HG03064 (cell line): ENCODE measurements at regions not wholly inside any gene's neighbourhood (a gene's known extent, or its start where the extent isn't known, plus 50 kb on each side); places are given as distances from the start of the nearest gene placed in this dataset.
"Not testable (repeated sequence)": the region's sequence is repeated elsewhere in the genome, so short reads cannot be mapped to it uniquely, and the experiment has no call there.

Experiments used
- ATAC-seq: cut with Tn5 transposase; IDR thresholded peaks from one replicate; pipeline ENCODE4 v1.9.1; 2021; ENCODE audit warnings: low read depth; ENCODE audit not compliant: unreplicated experiment

DNA sequence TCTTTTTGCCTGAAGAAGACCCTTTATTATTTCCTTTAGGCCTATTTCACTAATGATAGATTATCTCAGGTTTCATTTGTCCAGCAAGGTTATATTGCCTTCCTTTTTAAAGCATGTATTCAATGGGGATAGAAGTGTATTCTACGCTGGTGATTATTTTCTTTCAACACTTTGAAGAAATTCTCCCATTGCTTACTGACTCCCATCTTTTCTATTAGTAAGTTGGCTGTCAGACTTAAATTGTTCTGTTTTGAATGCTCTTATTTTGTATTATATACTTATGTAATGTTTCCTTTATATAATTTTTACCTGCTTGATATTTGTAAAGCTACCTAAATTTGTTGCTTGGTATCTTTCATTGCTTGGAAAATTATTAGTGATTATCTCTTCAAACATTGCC is 445.1 kb upstream of the RASGRP1 start:
- no peak for ATAC-seq

DNA sequence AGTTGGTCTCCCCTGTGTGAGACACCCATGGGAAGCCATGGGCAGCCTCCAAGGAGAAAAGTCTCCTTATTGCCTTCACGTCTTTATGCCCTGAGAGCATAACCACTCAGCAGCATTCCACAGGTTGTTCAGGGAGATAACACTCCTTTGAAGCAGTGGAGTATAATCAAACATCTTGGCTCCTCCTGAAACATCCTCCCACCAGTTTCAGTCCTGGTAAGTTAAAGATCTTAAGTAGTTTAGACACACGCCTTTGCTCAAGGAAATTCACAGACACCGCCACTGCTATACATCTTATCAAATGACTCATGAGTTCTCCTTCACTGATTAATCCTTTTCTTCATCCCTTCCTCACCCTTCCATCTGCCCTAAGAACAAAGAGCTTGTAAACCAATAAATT is 446.5 kb upstream of the RASGRP1 start:
- not testable (repeated sequence) for ATAC-seq

DNA sequence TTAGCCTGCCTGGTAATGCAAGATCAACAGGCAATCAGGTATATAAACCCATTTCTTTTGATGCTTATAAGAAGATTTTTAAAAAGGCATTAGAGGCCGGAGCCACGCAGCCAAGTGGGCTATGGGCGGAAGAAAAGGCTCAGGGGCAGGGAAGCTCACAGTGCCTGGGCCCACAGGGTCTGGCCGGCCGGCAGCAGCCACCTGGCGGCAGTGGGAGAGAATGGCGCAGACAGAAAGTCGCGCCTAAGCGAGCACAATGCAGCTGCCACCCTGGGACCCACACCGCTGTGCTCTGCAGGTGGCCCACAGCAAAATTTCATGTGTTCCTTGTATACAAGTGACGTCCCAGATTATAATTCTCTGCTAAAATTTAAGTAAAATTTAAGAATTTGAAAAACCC is 448.6 kb upstream of the RASGRP1 start:
- no peak for ATAC-seq

DNA sequence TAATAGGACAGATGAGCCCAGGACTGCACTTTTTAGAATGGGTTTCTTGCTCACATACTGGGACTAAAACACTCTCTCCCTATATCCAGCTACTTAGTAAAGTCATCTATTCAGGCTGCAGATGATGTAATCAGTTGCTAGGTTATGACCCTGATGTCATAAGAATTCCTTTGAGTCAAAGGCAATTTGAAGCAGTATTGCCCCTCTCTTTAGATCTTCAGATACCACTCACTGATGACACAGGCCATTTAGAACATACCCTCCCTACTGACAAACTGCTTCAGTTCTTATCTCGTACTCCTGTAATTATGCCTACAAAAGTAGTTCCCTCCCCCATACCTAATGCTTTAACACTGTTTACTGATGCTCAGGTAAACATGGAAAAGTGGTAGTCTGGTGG is 450.1 kb upstream of the RASGRP1 start:
- ATAC-seq: no peak

DNA sequence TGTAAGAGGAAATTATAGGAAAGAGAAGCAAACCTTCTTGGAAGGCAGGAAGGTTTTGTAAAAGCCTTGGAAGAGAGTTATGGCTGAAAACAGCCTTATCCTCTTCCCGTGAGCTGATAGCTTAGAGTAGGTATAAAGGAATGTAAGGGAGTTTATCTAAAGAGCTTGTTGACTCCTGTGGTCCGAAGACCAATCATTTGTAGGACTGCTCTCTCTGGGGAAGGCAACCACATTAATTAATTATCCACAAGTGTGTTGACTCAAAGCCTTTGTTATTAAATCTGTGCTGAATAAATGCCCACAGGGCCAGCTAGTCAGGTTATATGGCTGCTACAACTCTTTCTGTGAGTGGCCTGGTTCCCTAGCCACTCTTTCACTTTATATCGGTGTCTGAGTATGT is 452.1 kb upstream of the RASGRP1 start:
- no peak for ATAC-seq

DNA sequence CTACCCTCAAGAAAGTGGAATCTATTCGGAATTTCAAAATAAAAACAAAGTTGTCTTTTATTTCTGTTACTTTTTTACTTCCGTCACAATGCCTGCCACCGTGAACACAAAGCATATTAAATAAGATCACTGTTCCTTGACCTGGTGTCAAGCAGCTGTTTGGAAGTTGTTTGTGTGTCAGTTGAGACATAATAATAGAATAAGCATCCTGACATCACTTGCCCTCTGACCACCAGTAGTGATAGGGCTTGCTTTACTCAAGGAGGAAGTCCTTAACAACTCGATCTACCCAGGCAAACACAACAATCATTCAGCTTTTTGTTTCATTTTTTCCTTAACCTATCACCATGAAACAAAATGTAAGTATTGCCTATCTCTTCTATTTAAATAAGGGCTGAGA is 454.4 kb upstream of the RASGRP1 start:
- ATAC-seq: no peak

DNA sequence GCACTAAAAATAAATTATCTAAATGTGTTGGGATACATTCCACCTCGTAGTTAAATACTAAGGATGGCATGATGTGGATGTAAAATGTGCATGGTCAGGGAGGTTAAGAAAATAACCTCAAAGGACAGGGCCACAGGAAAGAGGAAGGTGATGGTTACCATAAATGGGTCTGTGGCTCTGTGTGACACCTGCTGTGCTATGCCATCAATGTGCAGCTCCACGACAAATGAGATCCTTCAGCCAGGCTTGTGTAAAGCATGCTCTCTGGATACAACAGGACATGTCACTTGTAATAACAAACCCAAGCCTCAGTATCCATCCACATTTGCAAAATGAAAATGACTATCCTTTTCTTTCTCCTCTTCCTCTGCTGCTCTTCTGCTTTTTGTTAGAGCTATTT is 456.7 kb upstream of the RASGRP1 start:
- no peak for ATAC-seq

DNA sequence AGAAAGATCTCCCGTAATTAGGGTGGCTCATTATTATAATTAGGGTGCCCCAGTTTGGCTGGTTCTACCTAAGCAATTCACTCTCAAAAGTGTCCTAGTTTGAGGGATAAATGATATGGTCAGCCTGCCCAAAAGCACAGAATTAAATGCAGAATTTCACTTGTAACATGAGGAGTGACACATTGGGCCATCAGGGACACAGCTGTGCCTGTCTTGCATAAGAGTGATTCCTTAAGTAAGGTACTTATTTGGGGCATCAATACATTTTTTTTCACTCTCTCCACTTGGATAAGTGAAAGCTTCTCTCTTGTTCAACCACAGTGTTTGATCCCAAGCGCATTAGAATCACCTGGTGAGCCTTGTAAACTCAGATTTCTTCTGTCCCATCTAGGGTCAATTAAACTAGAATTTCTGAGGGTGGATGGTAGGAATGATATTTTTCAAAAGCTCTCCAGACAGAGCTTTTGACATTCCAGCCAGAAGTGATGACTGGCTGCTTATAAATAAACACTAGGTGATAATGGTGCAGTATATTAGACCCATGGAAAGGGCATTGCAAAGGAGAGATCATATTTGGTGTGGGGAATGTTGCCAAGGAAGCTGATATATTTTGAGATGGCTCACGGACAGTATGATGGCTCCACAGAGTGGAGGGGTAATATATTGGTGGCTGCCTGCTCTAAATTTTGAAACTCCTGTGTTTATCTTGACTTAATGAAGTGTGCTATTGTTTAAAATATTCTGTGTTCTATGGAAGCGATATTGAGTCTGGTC is 458.1 kb upstream of the RASGRP1 start:
- ATAC-seq: no peak

DNA sequence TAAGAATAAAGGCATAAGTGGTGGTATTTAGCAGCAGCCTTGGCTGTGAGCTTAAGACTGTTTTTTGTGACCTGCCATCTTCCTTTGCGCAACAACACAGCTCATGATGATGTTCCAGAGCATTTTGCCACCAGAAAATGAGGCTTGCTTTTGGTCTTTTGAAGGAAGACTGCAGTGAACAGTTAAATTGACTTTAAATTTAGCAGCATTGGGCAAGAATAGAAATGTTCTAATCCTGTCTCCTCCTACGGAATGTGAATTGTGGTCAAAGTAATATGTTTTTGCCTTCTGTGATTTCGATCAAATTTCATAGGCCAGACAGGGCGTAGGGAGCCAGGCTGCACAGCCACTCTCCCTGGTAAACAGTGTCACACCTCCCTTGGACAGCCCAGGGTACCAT is 460.7 kb upstream of the RASGRP1 start:
- no peak for ATAC-seq

DNA sequence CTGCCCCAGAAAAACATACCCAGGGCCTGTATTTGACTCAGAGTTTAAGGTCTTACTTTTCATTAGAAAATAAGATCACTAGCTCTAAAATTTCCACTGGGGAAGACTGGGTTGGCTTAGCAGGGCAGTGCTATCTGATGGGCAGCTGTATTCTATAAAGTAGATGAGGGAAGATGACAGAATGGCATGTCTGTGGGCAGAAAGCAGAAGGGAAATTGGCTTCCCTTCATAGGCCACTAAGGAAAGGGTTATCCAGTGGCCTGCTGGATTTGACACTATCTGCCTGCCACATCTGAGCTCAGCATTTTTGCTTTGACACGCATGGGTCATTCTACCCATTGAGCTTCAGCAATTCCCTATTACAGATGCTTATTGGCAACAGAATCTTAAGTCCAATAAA is 461.3 kb upstream of the RASGRP1 start:
- no peak for ATAC-seq

DNA sequence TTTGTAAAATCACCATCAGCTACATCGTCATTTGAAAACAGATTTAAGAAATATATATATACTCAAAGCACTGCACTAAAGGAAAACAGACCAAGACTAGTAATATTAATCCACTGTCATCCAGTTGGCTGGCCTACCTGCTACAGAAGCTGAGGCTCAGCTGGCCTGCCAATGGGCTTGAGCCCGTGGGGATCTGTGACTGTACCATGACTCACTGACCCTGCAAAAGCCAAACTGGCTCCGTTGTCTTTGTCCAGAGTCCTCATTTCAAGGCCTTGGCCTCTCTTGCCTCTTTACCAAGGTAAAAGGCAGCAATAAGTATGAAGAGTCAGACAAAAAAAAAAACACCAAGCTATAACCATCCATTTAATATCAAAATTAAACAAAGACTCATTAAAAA is 463.5 kb upstream of the RASGRP1 start:
- no peak for ATAC-seq

DNA sequence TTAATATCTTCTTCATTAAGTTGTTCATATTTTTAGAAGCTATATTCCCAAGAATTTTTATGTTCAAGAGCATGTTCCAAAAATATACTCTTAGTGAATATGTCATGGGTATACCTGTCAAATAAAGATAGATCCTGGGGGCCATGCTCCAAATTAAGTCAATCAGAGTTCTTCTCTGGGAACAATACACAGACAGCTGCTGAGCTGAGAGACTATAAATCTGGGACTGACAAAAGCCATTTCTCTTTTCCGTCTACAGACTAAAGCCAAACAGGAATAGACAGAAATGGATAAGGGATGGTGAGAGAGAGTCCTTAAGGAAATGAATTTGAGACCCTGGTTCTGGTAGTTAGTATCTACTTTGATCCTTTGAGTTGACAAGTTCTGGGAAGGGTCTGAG is 465.1 kb upstream of the RASGRP1 start:
- ATAC-seq: no peak

DNA sequence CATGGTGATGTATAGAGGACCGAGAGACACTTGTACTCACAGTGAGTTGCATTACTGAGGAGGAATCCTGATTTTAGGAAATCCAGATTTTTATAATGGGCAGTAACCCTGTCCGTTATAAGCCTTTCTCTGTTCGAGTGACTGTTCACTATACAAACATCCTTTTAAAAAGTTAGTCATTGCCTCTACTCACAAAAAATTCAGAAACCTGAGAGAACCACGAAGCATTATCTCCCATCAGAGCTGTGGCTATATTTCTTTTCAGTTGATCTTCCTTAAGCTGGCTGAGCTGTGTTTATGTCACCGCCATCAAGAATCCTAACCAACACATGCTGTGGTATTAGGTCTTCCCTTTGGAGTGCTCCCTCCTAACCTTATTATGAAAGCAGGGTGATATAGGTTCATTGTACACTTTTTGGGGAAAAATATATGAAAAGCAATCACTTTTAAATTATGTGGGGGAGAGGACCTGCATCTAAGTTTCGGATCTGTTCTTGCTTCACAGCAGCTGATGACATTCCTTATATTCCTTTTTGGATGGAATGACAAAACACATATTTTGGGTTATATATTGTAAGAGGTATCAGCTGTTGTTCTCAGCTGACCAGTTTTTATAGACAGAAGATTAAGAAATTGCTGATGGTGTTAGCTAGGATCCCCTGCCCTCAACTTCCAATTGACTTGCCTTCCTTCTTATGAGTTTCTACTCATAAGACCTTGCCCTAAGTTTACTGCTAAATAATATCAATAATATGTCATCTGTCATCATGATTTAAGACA is 465.9 kb upstream of the RASGRP1 start:
- ATAC-seq: no peak

DNA sequence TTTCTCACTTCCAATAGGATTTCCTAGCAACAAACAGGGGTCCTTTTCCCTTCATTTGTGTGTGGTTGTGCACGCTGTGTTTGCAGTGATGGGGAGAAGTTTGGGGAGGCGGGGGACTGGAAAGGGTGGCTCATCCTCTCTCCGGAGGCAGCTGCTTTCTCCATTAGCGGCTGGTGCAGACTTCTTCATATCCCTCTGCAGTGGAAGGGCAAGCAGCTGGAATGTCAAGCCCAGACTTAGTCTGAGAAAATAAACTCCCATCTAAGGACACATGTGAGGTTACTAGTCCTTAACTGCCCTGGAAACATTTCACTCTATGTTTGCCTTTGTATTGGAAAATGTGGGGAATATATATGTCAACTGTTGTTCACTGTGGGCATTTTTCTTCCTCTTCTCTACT is 467.0 kb upstream of the RASGRP1 start:
- ATAC-seq: no peak

DNA sequence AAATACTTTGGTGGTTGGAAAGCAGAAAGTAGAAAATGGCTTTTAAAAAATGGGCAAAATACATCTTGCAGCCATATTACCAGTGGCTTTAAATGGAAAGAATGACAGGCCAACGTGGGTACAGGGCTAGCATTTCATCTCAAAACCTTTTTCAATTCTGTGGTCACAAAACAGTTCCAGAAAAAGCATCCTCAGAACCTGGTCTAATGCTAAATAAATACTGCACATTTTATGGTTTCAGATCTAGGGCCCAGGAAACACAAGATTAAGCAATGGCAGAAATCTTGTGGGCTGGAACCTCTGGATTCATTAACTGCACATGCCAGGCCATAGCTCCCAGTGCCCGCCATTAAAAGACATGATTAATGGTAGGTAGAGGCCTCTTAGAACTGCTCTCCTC is 470.2 kb upstream of the RASGRP1 start:
- no peak for ATAC-seq

DNA sequence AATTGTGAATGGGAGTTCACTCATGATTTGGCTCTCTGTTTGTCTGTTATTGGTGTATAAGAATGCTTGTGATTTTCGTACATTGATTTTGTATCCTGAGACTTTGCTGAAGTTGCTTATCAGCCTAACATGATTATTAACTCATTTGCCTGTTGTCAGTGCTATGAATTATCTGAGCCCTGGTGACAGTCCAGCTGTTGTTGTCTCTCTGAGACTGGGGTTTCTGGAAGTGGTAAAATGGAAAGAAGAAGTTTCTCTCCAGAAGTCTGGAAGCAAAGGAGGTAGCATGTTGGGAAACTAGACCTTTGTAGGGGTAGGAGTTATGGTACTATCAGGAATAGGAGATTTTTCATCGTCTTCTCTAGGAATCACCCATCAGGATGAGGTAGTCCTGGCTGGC is 473.0 kb upstream of the RASGRP1 start:
- not testable (repeated sequence) for ATAC-seq

DNA sequence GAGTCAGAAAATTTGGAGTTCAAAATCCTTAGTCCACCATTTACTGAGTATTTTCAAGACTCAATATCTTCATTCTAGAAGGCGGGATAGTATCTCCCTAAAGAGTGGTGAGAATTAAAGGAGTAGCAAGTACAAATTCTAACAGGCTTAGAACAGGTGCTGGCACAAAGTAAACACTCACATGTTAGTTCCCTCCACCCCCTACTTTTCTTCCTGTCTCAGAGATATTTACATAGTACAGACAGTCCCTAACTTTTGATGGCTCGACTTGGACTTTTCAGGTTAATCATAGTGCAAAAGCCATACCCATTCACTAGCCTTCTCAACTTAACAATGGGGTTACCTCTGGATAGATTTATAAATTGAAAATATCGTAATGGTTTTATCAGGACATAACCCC is 476.2 kb upstream of the RASGRP1 start:
- ATAC-seq: no peak

DNA sequence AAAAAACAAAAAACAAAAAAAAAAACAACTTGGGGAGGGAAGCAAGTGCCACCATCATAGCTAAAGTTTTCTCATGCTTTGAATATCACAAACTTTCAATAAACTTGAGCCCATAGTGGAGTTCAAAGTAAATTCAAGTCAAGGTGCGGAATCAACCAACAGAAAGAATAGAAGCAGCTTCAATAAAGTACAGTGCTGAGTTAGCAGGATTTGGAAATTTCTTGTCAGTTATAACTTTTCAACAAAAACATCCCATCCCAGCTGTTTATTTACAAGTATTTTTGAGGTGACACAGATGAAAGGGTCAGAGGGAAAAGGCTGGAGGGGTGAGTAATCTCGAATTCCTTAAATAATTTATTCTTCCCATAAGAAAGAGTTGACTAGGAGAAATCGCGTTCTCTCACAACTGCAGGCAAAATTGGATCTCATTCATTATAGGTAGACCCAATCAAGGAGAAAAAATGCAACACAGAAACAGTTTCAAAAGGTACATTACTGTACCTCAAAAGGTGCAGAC is 477.4 kb upstream of the RASGRP1 start:
- ATAC-seq: no peak

DNA sequence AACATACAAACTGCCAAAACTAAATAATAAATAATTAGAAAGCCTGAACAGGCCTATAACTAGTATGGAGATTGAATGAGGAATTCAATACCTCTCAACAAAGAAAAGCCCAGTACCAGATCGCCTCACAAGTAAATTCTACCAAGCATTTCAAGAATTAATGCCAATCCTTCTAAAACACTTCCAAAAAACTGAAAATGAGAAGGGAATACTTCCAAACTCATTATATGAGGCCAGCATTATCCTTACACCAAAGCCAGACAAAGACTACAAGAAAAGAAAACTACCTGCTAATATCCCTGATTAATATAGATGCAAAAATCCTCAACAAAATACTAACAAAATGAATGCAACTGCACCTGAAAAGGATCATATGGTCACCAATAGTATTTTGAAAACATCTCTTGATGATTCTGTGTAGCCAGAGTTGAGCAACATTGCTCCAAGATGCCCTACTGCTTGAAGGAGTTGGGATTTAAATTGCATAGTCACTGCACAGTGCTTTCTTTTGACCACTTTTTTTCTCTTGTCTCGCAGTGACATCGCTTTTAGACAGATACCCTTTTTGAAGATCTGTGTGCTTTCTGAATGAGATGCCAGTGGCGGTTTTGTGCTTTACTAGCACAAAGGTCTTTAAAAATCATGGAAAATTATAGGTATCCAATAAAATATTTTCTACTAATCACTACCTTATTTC is 487.2 kb upstream of the RASGRP1 start:
- no peak for ATAC-seq

DNA sequence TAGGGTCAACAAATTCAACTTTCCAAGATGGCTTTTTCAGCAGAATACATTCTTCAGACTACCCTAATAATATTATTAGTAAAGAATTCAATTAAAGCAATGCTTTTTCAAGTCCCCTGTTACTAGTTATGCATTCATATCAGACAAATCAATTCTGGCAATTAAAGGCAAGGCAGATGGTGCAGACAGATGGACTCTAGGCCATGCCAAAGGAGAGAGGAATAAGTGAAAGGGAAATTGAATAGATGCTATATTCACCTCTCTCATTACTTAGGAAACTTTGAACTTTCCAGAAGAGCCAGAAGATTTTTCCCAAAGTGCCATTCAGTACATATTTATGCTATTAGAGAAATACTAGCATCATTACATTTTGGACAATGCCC is 487.7 kb upstream of the RASGRP1 start:
- ATAC-seq: no peak

DNA sequence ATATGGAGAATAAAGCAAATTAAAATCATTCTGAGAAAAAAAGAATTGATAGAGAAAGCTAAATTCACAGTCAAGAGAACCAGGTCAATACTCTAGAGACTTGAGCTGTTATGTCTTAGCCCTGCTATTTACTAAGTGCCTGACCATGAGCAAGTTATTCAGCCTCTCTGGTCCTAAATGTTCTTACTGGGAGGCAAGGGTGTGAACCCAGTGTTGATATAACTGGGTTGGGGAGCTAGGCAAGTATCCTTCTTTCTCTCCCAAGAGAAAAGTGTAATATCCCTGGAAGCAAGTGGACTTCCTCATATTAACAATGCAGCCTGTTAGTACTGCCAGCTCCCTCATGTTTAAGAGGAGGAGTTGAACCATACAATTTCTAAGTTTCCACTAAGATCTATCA is 488.9 kb upstream of the RASGRP1 start:
- ATAC-seq: no peak
